ENCODE measurements at regions not wholly inside any gene's neighbourhood (a gene's known extent, or its start where the extent isn't known, plus 50 kb on each side); places are given as distances from the start of the nearest gene placed in this dataset.
"Not testable (repeated sequence)": the region's sequence is repeated elsewhere in the genome, so short reads cannot be mapped to it uniquely, and the experiment has no call there.

DNA sequence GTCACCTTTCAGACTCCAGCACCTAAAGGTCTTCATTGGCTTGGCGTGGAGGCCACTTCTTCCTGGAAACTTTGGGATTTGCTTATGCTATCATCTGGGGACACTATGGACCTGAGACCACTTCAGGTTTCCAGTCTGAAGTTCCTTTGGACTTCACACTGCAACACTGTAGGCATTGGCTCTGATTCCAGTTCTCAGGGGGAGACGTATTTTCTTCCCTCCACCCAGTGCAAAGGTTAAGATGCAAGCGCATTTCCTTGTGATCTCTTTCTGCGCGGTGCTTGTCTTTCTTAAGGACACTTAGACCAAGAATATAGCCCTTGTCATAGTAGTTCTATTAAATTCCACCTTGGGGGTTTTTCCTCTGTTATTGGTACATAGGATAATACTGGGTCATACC is 299.8 kb downstream of the TSHZ3 start:
- peak in 1 of 2 donors; percentile 48 for DNase-seq
- H3K27ac ChIP-seq (ENCODE audit: low read depth in 1 of 3, low read length in 2 of 3), result no peak overlapping the region
- WGBS, 3 donors, result 17 to 75% (median 52%) methylated on average over 5 of the region's 5 CpGs
- no peak for FAIRE-seq
- H3K27me3 ChIP-seq (ENCODE audit: control insufficient read depth in 3 of 3, insufficient read depth in 3 of 3, low read length in 3 of 3), result no peaks in the 10 kb centered on the region
- H3K4me3 ChIP-seq (ENCODE audit: low read depth in 1 of 3, low read length in 3 of 3), result no peak overlapping the region
- no peaks in the 10 kb centered on the region for H3K4me1 ChIP-seq (ENCODE audit: control insufficient read depth in 3 of 3, insufficient read depth in 2 of 3, low read depth in 1 of 3, low read length in 2 of 3)
- no peaks in the 10 kb centered on the region for H3K9me3 ChIP-seq (ENCODE audit: control insufficient read depth in 2 of 2, insufficient read depth in 1 of 2, low read depth in 1 of 2, low read length in 1 of 2)
- H3K36me3 ChIP-seq (ENCODE audit: control insufficient read depth in 3 of 3, insufficient read depth in 2 of 3, low read depth in 1 of 3, low read length in 3 of 3), result no peaks in the 10 kb centered on the region

DNA sequence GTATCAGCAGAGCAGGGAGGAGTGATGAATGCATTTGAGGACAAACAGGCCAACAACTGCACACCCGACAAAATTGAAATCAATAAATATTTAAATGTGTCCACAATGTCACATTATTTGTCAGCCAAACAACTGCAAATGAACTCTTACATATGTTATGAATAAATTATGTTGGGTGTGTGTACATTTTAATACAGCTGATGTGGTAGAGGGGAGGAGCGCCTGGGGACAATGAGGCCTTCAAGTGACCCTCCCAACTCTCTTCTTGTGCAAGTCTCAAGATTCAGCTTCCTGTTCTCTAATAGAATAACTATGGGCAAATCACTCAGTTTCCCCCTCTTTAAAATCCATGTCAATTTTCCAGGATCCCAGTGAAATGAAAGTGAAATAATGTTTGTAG is 303.2 kb downstream of the TSHZ3 start:
- H3K27ac ChIP-seq (ENCODE audit: low read depth in 1 of 3, low read length in 2 of 3), result no peak overlapping the region
- FAIRE-seq (no peak), DNase-seq (no peak)
- no peaks in the 10 kb centered on the region for H3K9me3 ChIP-seq (ENCODE audit: control insufficient read depth in 2 of 2, insufficient read depth in 1 of 2, low read depth in 1 of 2, low read length in 1 of 2)
- H3K4me3 ChIP-seq (ENCODE audit: low read depth in 1 of 3, low read length in 3 of 3), result no peak overlapping the region
- no peaks in the 10 kb centered on the region for H3K4me1 ChIP-seq (ENCODE audit: control insufficient read depth in 3 of 3, insufficient read depth in 2 of 3, low read depth in 1 of 3, low read length in 2 of 3)
- no peaks in the 10 kb centered on the region for H3K27me3 ChIP-seq (ENCODE audit: control insufficient read depth in 3 of 3, insufficient read depth in 3 of 3, low read length in 3 of 3)
- WGBS, 3 donors, result 83 to 90% (median 86%) methylated on average over 2 of the region's 2 CpGs
- H3K36me3 ChIP-seq (ENCODE audit: control insufficient read depth in 3 of 3, insufficient read depth in 2 of 3, low read depth in 1 of 3, low read length in 3 of 3), result no peaks in the 10 kb centered on the region

DNA sequence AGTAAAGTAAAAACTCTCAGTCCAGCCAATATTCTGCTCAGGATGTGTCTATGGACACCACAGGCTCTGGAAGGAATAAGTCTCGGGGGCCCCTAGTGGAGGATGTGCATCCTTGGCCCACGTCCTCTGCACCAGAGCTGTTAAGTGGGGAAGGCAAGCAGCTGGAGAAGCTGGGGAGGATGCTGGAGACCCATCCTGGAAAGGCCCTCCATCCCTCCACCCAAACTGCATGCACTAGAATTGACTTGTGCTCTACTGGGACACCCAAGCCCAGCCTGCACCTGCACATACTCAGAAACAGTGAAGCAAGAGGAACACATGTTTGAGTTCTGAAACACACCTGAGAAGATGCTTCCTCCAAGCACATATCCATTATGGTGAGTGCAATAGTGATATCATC is 307.8 kb downstream of the TSHZ3 start:
- WGBS, 3 donors, result 47 to 69% (median 53%) methylated on average over 2 of the region's 2 CpGs
- FAIRE-seq (no peak), DNase-seq (no peak)
- Histone ChIP-seq H3K27me3 (ENCODE audit: control insufficient read depth in 3 of 3, insufficient read depth in 3 of 3, low read length in 3 of 3) (no peaks in the 10 kb centered on the region), H3K9me3 (ENCODE audit: control insufficient read depth in 2 of 2, insufficient read depth in 1 of 2, low read depth in 1 of 2, low read length in 1 of 2) (no peaks in the 10 kb centered on the region), H3K27ac (ENCODE audit: low read depth in 1 of 3, low read length in 2 of 3) (no peak overlapping the region), H3K4me1 (ENCODE audit: control insufficient read depth in 3 of 3, insufficient read depth in 2 of 3, low read depth in 1 of 3, low read length in 2 of 3) (no peaks in the 10 kb centered on the region), H3K36me3 (ENCODE audit: control insufficient read depth in 3 of 3, insufficient read depth in 2 of 3, low read depth in 1 of 3, low read length in 3 of 3) (no peaks in the 10 kb centered on the region), H3K4me3 (ENCODE audit: low read depth in 1 of 3, low read length in 3 of 3) (no peak overlapping the region)

DNA sequence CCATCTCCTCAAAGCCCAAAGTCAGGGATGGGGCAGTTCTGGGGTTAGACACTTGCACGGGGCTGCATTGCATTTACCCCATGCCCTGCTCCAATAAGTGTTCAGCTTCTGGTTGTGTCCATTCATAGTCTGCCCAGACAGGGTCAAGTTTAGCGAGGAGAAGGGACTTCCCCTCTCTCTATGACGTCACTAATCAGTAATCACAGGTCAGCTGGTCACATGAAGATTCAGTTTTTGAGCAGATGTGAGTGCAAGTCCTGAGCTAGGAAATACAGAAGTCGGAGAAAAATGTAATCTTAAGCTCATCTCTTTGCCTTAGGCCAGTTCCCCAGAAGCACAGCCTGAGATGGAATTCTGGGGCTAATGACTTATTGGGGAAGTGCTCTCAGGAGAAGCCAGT is 310.1 kb downstream of the TSHZ3 start:
- DNase-seq (no peak), FAIRE-seq (no peak)
- H3K27ac ChIP-seq (ENCODE audit: low read depth in 1 of 3, low read length in 2 of 3), result no peak overlapping the region
- no peaks in the 10 kb centered on the region for H3K27me3 ChIP-seq (ENCODE audit: control insufficient read depth in 3 of 3, insufficient read depth in 3 of 3, low read length in 3 of 3)
- no peaks in the 10 kb centered on the region for H3K9me3 ChIP-seq (ENCODE audit: control insufficient read depth in 2 of 2, insufficient read depth in 1 of 2, low read depth in 1 of 2, low read length in 1 of 2)
- no peak overlapping the region for H3K4me3 ChIP-seq (ENCODE audit: low read depth in 1 of 3, low read length in 3 of 3)
- 36 to 70% (median 46%) methylated on average over 4 of the region's 4 CpGs for WGBS, 3 donors
- H3K4me1 ChIP-seq (ENCODE audit: control insufficient read depth in 3 of 3, insufficient read depth in 2 of 3, low read depth in 1 of 3, low read length in 2 of 3), result no peaks in the 10 kb centered on the region
- H3K36me3 ChIP-seq (ENCODE audit: control insufficient read depth in 3 of 3, insufficient read depth in 2 of 3, low read depth in 1 of 3, low read length in 3 of 3), result no peaks in the 10 kb centered on the region

DNA sequence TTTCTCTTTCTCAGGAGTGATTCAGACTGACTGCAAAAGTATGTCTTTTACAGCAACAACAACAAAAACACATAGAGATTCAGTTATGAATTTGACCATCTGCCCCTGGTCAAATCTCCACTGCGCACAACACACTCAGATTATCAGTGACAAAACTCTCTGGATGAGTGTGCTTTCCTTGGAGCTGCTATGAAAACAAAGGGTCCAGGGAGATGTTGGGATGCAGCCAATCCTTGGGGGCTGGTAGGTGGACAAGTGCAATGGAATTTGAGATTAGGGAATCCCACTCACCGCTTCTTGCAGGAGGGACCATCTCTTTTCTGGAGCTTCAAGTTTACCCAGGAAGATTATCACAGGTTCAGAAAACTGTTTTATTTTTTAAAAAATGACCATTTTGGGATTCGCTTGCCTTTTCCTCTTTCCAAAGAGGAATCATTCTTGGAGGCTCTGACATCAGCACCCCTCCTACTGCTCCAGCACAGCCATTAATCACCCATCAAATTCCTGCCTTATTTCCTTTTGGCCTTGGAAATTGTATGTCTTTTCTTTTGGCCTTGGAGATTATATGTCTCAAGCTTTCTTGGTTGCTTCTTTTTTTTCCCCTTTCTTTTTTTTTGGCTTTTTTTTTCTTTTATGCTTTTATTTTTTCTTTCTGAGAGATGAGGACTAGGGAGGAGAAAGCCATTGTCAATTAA is 311.8 kb downstream of the TSHZ3 start:
- Histone ChIP-seq H3K27me3 (ENCODE audit: control insufficient read depth in 3 of 3, insufficient read depth in 3 of 3, low read length in 3 of 3) (no peaks in the 10 kb centered on the region), H3K36me3 (ENCODE audit: control insufficient read depth in 3 of 3, insufficient read depth in 2 of 3, low read depth in 1 of 3, low read length in 3 of 3) (no peaks in the 10 kb centered on the region), H3K4me3 (ENCODE audit: low read depth in 1 of 3, low read length in 3 of 3) (no peak overlapping the region), H3K9me3 (ENCODE audit: control insufficient read depth in 2 of 2, insufficient read depth in 1 of 2, low read depth in 1 of 2, low read length in 1 of 2) (no peaks in the 10 kb centered on the region), H3K27ac (ENCODE audit: low read depth in 1 of 3, low read length in 2 of 3) (no peak overlapping the region), H3K4me1 (ENCODE audit: control insufficient read depth in 3 of 3, insufficient read depth in 2 of 3, low read depth in 1 of 3, low read length in 2 of 3) (no peaks in the 10 kb centered on the region)
- FAIRE-seq, result no peak
- WGBS, 3 donors, result 73 to 86% (median 83%) methylated on average over 3 of the region's 3 CpGs
- DNase-seq, result no peak

DNA sequence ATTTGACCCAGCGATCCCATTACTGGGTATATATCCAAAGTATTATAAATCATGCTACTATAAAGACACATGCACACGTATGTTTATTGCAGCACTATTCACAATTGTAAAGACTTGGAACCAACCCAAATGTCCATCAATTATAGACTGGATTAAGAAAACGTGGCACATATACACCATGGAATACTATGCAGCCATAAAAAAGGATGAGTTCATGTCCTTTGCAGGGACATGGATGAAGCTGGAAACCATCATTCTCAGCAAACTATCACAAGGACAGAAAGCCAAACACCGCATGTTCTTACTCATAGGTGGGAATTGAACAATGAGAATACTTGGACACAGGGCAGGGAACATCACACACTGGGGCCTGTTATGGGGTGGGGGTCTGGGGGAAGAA is 317.8 kb downstream of the TSHZ3 start:
- not testable (repeated sequence) for FAIRE-seq; H3K27me3 ChIP-seq (ENCODE audit: control insufficient read depth in 3 of 3, insufficient read depth in 3 of 3, low read length in 3 of 3); DNase-seq; H3K4me3 ChIP-seq (ENCODE audit: low read depth in 1 of 3, low read length in 3 of 3); H3K4me1 ChIP-seq (ENCODE audit: control insufficient read depth in 3 of 3, insufficient read depth in 2 of 3, low read depth in 1 of 3, low read length in 2 of 3); H3K36me3 ChIP-seq (ENCODE audit: control insufficient read depth in 3 of 3, insufficient read depth in 2 of 3, low read depth in 1 of 3, low read length in 3 of 3); H3K27ac ChIP-seq (ENCODE audit: low read depth in 1 of 3, low read length in 2 of 3); H3K9me3 ChIP-seq (ENCODE audit: control insufficient read depth in 2 of 2, insufficient read depth in 1 of 2, low read depth in 1 of 2, low read length in 1 of 2)
- 48 to 84% (median 55%) methylated on average over 4 of the region's 4 CpGs for WGBS, 3 donors

DNA sequence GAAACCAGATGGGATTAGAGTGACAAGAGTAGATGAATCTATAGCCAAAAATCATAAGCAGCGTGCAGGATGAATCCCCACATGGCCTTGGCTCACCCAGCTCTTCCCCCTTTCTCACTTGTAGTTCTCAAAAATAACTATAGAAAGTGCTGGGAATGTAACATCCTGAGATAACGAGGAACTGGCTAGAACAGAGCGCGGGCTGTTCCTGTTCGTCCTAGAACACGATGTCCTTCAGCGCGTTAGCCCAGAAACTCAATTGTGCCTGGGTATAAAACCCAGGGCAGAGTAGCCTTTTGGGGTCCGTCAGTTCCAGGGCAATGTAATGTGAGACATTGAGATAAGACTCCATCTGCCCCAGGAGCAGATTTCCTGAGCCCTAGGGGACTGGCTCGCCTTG is 326.2 kb downstream of the TSHZ3 start:
- no peak for DNase-seq
- Histone ChIP-seq H3K9me3 (ENCODE audit: control insufficient read depth in 2 of 2, insufficient read depth in 1 of 2, low read depth in 1 of 2, low read length in 1 of 2) (no peaks in the 10 kb centered on the region), H3K27ac (ENCODE audit: low read depth in 1 of 3, low read length in 2 of 3) (no peak overlapping the region), H3K4me3 (ENCODE audit: low read depth in 1 of 3, low read length in 3 of 3) (no peak overlapping the region), H3K4me1 (ENCODE audit: control insufficient read depth in 3 of 3, insufficient read depth in 2 of 3, low read depth in 1 of 3, low read length in 2 of 3) (no peaks in the 10 kb centered on the region), H3K36me3 (ENCODE audit: control insufficient read depth in 3 of 3, insufficient read depth in 2 of 3, low read depth in 1 of 3, low read length in 3 of 3) (no peaks in the 10 kb centered on the region), H3K27me3 (ENCODE audit: control insufficient read depth in 3 of 3, insufficient read depth in 3 of 3, low read length in 3 of 3) (no peaks in the 10 kb centered on the region)
- FAIRE-seq, result no peak
- WGBS, 3 donors, result 74 to 82% (median 76%) methylated on average over 10 of the region's 10 CpGs

DNA sequence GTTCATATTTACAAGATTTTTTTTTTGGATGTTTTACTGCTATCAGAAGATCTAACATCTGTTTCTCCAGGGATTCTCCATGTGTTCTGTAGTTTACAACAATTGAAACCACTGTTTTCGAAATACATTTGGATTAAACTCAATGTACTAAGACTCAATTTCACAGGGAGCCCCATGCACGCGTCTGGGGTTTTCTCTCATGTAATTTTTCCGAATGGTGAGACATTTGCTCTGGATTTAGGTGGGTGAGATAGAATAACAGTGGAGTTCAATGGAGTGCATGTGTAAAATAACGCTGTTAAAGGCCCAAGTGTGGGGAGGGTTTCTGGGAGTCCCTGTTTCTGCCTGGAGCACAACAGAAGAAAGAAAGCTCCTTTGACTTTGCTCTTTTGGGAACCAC is 330.3 kb downstream of the TSHZ3 start:
- Histone ChIP-seq H3K4me1 (ENCODE audit: control insufficient read depth in 3 of 3, insufficient read depth in 2 of 3, low read depth in 1 of 3, low read length in 2 of 3) (no peaks in the 10 kb centered on the region), H3K27me3 (ENCODE audit: control insufficient read depth in 3 of 3, insufficient read depth in 3 of 3, low read length in 3 of 3) (no peaks in the 10 kb centered on the region), H3K27ac (ENCODE audit: low read depth in 1 of 3, low read length in 2 of 3) (no peak overlapping the region), H3K9me3 (ENCODE audit: control insufficient read depth in 2 of 2, insufficient read depth in 1 of 2, low read depth in 1 of 2, low read length in 1 of 2) (no peaks in the 10 kb centered on the region), H3K4me3 (ENCODE audit: low read depth in 1 of 3, low read length in 3 of 3) (no peak overlapping the region), H3K36me3 (ENCODE audit: control insufficient read depth in 3 of 3, insufficient read depth in 2 of 3, low read depth in 1 of 3, low read length in 3 of 3) (no peaks in the 10 kb centered on the region)
- FAIRE-seq (no peak), DNase-seq (no peak)
- WGBS, 3 donors, result 80 to 90% (median 82%) methylated on average over 5 of the region's 5 CpGs

DNA sequence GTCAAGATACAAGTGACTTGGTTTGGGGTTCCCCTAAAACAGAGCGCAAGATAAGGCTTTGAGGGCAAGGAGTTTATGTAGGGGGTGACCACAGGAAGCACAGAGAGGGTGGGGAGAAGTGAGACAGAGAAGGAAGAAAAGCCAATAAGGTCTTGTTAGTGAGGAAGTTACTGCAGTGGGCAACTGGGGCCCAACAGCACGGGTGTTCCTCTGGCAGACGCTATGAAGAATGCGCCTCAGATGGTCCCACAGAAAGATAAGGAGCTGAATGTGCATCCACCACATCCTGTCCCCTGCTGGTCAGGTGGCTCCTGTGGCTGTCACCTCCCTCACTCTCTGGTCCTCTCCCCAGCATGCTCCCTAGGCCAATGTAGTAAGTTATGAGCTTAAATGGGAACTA is 333.5 kb downstream of the TSHZ3 start:
- Histone ChIP-seq H3K27ac (ENCODE audit: low read depth in 1 of 3, low read length in 2 of 3) (no peak overlapping the region), H3K9me3 (ENCODE audit: control insufficient read depth in 2 of 2, insufficient read depth in 1 of 2, low read depth in 1 of 2, low read length in 1 of 2) (no peaks in the 10 kb centered on the region), H3K4me3 (ENCODE audit: low read depth in 1 of 3, low read length in 3 of 3) (no peak overlapping the region), H3K4me1 (ENCODE audit: control insufficient read depth in 3 of 3, insufficient read depth in 2 of 3, low read depth in 1 of 3, low read length in 2 of 3) (no peaks in the 10 kb centered on the region), H3K36me3 (ENCODE audit: control insufficient read depth in 3 of 3, insufficient read depth in 2 of 3, low read depth in 1 of 3, low read length in 3 of 3) (no peaks in the 10 kb centered on the region), H3K27me3 (ENCODE audit: control insufficient read depth in 3 of 3, insufficient read depth in 3 of 3, low read length in 3 of 3) (no peaks in the 10 kb centered on the region)
- DNase-seq, result no peak
- WGBS, 3 donors, result 62 to 74% (median 68%) methylated on average over 4 of the region's 4 CpGs
- FAIRE-seq, result no peak
